Thyroid gland (tissue), 4 donors: ENCODE measurements at regions not wholly inside any gene's neighbourhood (a gene's known extent, or its start where the extent isn't known, plus 50 kb on each side); places are given as distances from the start of the nearest gene placed in this dataset.

Source experiments
- DNase-seq, 2 donors: peaks; one replicate each; pipeline ENCODE4 v3.0.0-alpha.2; 2019
- H3K27ac ChIP-seq, 3 donors: fragments of 200-600 bp; sonication (generic); 1 replicate in 2 of 3; 2 replicates in 1 of 3; pipeline ENCODE4 v1.5.1; 2016 to 2019; ENCODE audit warnings: mild to moderate bottlenecking in 1 of 3, moderate library complexity in 1 of 3
- H3K27me3 ChIP-seq: fragments of 200-600 bp; sonication (generic); one replicate; pipeline ENCODE4 v1.5.1; 2019
- H3K36me3 ChIP-seq, 2 donors: fragments of 200-600 bp; sonication (generic); one replicate each; pipeline ENCODE4 v1.5.1; 2016 to 2019
- H3K4me1 ChIP-seq, 2 donors: fragments of 200-600 bp; sonication (generic); one replicate each; pipeline ENCODE4 v1.5.1; 2017 to 2019
- H3K4me3 ChIP-seq, 3 donors: fragments of 200-600 bp; sonication (generic); replicated peaks in 1 of 3; 1 replicate in 2 of 3; 2 replicates in 1 of 3; pipeline ENCODE4 v1.5.1; 2016; ENCODE audit warnings: mild to moderate bottlenecking in 1 of 3
- H3K9me3 ChIP-seq: fragments of 200-600 bp; sonication (generic); one replicate; pipeline ENCODE4 v1.5.1; 2017
- POLR2A ChIP-seq, 2 donors: fragments of 450-650 bp; IDR thresholded peaks; one replicate each; pipeline ENCODE4 v1.6.1; 2017; ENCODE audit warnings: antibody characterized with exemption in 2 of 2, mild to moderate bottlenecking in 2 of 2, moderate library complexity in 1 of 2
- WGBS, 2 donors: methylation state at CpG; one replicate each; pipeline ENCODE4 v1.1.5; 2017; 5-methylcytosine and 5-hydroxymethylcytosine counted together
- intact Hi-C: fragments of 100-400 bp; cut with DNase I; formaldehyde crosslinking; loops from one replicate; pipeline ENCODE4 v1.15.1; 2023
- TF ChIP-seq, protein P1 (sequence below), 6 experiments: fragments of 200-600 bp in 3 of 6; fragments of 450-650 bp in 3 of 6; sonication (generic) in 3 of 6; IDR thresholded peaks; one replicate each; pipeline ENCODE4 v1.5.1; 2016 to 2019; ENCODE audit warnings: antibody characterized with exemption in 6 of 6, mild to moderate bottlenecking in 2 of 6, inconsistent platforms in 1 of 6, moderate library complexity in 1 of 6

DNA sequence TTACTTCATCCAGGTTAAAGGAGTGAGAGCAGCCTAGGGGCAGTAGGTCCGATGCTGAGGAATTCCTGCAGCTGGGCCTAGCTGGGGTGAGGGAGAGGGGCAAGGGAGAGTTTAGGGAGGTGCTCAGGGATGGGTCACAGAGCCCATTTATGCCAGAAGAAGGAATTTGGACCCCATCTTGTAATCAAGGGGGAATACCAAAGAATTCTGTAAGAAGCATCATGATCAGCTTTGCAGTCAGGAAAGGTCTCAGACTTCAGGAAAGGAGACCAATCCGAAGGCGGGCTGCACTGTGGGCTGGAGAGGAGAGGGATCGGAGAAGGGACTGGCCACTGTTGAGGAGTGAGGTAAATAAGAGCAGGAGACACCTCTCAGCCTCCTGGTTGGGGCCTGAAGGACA, 566.6 kb upstream of the MGMT start:
- no peak for DNase-seq
- no peaks in the 10 kb centered on the region for H3K36me3 ChIP-seq
- TF ChIP-seq, protein P1, sequence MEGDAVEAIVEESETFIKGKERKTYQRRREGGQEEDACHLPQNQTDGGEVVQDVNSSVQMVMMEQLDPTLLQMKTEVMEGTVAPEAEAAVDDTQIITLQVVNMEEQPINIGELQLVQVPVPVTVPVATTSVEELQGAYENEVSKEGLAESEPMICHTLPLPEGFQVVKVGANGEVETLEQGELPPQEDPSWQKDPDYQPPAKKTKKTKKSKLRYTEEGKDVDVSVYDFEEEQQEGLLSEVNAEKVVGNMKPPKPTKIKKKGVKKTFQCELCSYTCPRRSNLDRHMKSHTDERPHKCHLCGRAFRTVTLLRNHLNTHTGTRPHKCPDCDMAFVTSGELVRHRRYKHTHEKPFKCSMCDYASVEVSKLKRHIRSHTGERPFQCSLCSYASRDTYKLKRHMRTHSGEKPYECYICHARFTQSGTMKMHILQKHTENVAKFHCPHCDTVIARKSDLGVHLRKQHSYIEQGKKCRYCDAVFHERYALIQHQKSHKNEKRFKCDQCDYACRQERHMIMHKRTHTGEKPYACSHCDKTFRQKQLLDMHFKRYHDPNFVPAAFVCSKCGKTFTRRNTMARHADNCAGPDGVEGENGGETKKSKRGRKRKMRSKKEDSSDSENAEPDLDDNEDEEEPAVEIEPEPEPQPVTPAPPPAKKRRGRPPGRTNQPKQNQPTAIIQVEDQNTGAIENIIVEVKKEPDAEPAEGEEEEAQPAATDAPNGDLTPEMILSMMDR (IDR thresholded peaks at IDR 0.05) = no peak
- no peak for TF ChIP-seq POLR2A (IDR thresholded peaks at IDR 0.05)
- intact Hi-C loops = no loop called here
- 90 to 92% methylated on average over 4 of the region's 4 CpGs for WGBS, 2 donors
- no peaks in the 10 kb centered on the region for H3K27me3 ChIP-seq
- peaks cover 17% of the 10 kb centered on the region in 2 donors for H3K4me1 ChIP-seq
- H3K4me3 ChIP-seq = no peak overlapping the region
- H3K9me3 ChIP-seq = no peaks in the 10 kb centered on the region
- no peak overlapping the region for H3K27ac ChIP-seq

DNA sequence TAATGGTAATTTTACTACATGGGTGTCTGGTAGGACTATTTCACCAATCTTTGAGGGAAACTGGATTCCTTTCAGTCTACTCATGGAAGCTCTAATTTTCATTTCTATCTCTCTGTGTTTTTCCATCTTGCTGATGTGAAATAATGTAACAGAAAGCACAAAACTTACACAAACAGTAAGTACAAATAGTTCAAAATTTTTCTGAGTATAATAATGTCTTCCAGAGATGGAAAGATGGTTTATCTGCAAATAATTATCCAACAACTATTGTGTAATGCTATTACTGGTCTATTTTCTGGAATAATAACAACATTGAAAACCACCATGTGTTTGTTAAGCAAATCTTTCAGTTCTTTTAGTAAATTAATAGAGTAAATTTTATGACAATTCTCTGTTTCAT, 565.8 kb upstream of the MGMT start:
- H3K36me3 ChIP-seq = no peaks in the 10 kb centered on the region
- TF ChIP-seq POLR2A (IDR thresholded peaks at IDR 0.05) = no peak
- TF ChIP-seq, protein P1 (IDR thresholded peaks at IDR 0.05) = no peak
- DNase-seq = no peak
- H3K9me3 ChIP-seq = no peaks in the 10 kb centered on the region
- H3K27ac ChIP-seq = no peak overlapping the region
- H3K4me3 ChIP-seq = no peak overlapping the region
- no peaks in the 10 kb centered on the region for H3K27me3 ChIP-seq
- peaks cover 17% of the 10 kb centered on the region in 2 donors for H3K4me1 ChIP-seq
- intact Hi-C loops = no loop called here

DNA sequence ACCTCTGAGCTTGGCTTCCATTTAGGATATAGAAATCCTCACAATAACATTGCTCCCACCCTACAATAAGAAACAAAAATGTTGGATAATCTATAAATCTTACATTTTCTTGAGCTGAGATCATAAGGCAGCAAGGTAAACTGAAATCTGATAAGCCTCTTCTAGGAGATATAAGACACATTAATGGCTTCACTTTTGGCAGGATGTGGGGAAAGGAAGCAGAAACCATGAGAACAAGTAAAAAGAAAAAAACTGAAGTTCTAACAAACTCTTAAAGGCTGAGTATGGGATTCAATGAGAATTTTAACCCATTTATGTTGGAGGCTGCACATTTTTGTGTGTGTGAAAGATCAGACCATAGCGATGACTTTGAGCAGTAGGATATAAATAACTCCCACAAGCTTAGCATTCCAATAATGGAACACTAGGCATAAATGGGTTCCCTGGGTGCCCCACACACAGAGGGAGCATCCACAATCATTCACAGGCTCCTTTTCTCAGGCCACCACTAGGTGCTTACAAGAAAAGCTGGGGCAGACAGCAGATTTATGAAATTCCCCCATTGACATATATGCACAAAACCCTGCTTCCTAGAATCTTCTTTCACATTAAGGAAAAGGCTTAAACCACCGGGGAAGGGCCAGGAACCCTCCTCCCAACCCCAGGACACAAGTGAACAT, 564.9 kb upstream of the MGMT start:
- H3K4me1 ChIP-seq = peaks cover 15% of the 10 kb centered on the region in 2 donors
- TF ChIP-seq, protein P1 (IDR thresholded peaks at IDR 0.05) = no peak
- TF ChIP-seq POLR2A (IDR thresholded peaks at IDR 0.05) = no peak
- intact Hi-C loops = no loop called here
- DNase-seq = no peak
- H3K9me3 ChIP-seq = no peaks in the 10 kb centered on the region
- no peak overlapping the region for H3K4me3 ChIP-seq
- H3K27me3 ChIP-seq = no peaks in the 10 kb centered on the region
- no peak overlapping the region for H3K27ac ChIP-seq
- 76 to 88% methylated on average over 2 of the region's 2 CpGs for WGBS, 2 donors
- H3K36me3 ChIP-seq = no peaks in the 10 kb centered on the region

DNA sequence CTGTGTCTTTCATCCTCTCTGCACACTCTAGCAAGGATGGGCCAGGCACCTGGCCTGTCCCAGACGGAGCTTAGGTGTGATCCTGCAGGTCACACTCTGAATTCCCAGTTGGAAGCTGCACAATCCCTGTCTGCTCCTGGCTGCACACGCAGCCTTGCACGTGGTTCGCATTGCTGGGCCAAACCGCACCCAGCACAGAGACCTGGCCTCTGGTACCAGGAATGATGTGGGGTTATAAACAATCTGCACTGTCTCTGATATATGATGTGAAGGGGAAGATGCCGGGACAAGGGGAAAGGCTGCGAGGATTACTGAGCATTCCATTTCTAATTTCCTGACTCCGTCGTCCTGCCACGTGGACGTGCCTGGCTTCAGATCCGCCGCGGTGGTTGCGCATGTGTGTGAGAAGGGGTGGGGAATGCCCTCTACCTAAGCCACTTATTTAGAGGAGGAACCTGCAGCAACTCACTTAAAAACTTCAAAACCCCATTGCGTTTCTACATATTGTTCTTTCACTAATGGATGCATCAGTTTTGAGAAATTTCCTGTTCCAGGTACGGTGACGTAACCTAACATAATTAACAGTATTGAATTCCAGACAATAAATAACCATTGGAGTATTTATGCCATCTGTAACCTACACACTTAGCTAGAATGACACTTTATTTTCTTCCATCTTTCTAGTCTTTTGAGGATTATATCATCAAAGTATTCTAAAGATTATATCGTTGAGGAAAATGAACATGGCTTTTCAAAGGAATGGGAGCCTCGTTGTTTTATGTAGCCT, 559.7 kb upstream of the MGMT start:
- TF ChIP-seq, protein P1 (IDR thresholded peaks at IDR 0.05) = no peak
- no peak for TF ChIP-seq POLR2A (IDR thresholded peaks at IDR 0.05)
- H3K36me3 ChIP-seq = no peaks in the 10 kb centered on the region
- H3K4me1 ChIP-seq = no peaks in the 10 kb centered on the region
- H3K9me3 ChIP-seq = no peaks in the 10 kb centered on the region
- no peak overlapping the region for H3K27ac ChIP-seq
- no peaks in the 10 kb centered on the region for H3K27me3 ChIP-seq
- DNase-seq = no peak
- no peak overlapping the region for H3K4me3 ChIP-seq
- intact Hi-C loops = no loop called here
- 88 to 92% methylated on average over 20 of the region's 20 CpGs for WGBS, 2 donors

DNA sequence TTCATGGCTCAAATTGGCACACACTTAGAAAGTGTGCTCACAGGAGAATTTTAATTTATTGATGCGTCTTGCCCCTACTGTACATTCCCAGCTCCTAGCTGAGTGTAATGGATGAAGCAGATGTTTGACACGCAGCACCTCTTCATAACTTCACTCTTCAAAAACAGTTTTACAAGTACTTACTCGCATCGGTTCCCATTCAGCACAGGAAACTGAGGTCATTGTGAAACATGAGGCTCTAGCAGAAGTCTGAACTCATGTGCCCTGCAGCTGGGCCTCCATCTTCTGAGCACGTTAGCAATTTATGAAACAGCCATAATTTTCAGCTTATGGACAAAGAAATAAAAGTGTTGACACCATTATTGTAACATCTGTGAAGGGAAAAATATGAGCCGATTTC, 558.9 kb upstream of the MGMT start:
- Histone ChIP-seq H3K36me3 (no peaks in the 10 kb centered on the region), H3K27ac (no peak overlapping the region), H3K4me3 (no peak overlapping the region), H3K27me3 (no peaks in the 10 kb centered on the region), H3K4me1 (no peaks in the 10 kb centered on the region), H3K9me3 (no peaks in the 10 kb centered on the region)
- 59 to 67% methylated on average over 6 of the region's 6 CpGs for WGBS, 2 donors
- DNase-seq = no peak
- intact Hi-C loops = no loop called here
- TF ChIP-seq, protein P1 (IDR thresholded peaks at IDR 0.05) = no peak
- TF ChIP-seq POLR2A (IDR thresholded peaks at IDR 0.05) = no peak
